ENCODE measurements at regions not wholly inside any gene's neighbourhood (a gene's known extent, or its start where the extent isn't known, plus 50 kb on each side); places are given as distances from the start of the nearest gene placed in this dataset.

DNA sequence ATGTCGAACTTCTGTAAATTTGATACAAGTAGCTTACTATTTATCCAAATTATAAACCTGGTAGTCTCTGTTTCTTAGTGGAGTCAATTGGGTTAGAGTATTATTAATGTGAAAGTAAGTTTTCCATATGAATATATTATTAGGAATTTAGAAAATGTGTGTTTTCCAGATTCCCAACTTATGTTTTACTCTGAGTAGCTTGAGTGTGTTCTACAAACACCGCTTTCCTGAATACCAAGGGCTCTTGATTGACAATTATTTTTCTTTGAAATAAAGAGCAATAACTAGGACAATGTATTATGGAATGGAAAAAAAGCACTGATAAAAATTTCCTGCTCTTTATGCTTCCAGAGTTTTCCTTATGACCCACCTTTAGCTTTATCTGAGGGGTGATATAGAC, 233.6 kb downstream of the POSTN start:
- TF ChIP-seq POLR2A (IDR thresholded peaks at IDR 0.05; ENCODE audit: borderline replicate concordance, extremely low read depth, insufficient read depth, insufficient read length) (no peak), EZH2 (IDR thresholded peaks at IDR 0.05) (no peak), YY1 (IDR thresholded peaks at IDR 0.05; ENCODE audit: extremely low read depth, insufficient replicate concordance, low read depth, low read length) (no peak), POLR2AphosphoS5 (IDR thresholded peaks at IDR 0.05; ENCODE audit: low read depth, low read length) (no peak), SIN3A (IDR thresholded peaks at IDR 0.05; ENCODE audit: low read depth) (no peak), SP1 (IDR thresholded peaks at IDR 0.05; ENCODE audit: low read depth) (no peak)
- TF ChIP-seq, protein P1, sequence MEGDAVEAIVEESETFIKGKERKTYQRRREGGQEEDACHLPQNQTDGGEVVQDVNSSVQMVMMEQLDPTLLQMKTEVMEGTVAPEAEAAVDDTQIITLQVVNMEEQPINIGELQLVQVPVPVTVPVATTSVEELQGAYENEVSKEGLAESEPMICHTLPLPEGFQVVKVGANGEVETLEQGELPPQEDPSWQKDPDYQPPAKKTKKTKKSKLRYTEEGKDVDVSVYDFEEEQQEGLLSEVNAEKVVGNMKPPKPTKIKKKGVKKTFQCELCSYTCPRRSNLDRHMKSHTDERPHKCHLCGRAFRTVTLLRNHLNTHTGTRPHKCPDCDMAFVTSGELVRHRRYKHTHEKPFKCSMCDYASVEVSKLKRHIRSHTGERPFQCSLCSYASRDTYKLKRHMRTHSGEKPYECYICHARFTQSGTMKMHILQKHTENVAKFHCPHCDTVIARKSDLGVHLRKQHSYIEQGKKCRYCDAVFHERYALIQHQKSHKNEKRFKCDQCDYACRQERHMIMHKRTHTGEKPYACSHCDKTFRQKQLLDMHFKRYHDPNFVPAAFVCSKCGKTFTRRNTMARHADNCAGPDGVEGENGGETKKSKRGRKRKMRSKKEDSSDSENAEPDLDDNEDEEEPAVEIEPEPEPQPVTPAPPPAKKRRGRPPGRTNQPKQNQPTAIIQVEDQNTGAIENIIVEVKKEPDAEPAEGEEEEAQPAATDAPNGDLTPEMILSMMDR (IDR thresholded peaks at IDR 0.05 in 2 of 3, conservative IDR thresholded peaks at IDR 0.05 in 1 of 3; ENCODE audit: borderline replicate concordance in 1 of 3, insufficient read depth in 1 of 3, low read depth in 2 of 3, low read length in 2 of 3) = no peak
- TF ChIP-seq, protein P2, sequence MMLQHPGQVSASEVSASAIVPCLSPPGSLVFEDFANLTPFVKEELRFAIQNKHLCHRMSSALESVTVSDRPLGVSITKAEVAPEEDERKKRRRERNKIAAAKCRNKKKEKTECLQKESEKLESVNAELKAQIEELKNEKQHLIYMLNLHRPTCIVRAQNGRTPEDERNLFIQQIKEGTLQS (IDR thresholded peaks at IDR 0.05) = no peak
- TF ChIP-seq, protein P3, sequence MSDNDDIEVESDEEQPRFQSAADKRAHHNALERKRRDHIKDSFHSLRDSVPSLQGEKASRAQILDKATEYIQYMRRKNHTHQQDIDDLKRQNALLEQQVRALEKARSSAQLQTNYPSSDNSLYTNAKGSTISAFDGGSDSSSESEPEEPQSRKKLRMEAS (IDR thresholded peaks at IDR 0.05) = no peak

Data from HCT116 (cell line).